Testis (tissue), 2 donors: ENCODE measurements at regions not wholly inside any gene's neighbourhood (a gene's known extent, or its start where the extent isn't known, plus 50 kb on each side); places are given as distances from the start of the nearest gene placed in this dataset.

Experiments used
- DNase-seq: peaks from one replicate; pipeline ENCODE4 v3.0.0-alpha.2; 2019
- H3K27ac ChIP-seq, 2 donors: fragments of 200-600 bp; sonication (generic); one replicate each; pipeline ENCODE4 v1.5.1; 2019
- H3K27me3 ChIP-seq: fragments of 200-600 bp; sonication (generic); one replicate; pipeline ENCODE4 v1.5.1; 2019
- H3K36me3 ChIP-seq: fragments of 200-600 bp; sonication (generic); one replicate; pipeline ENCODE4 v1.5.1; 2017; ENCODE audit warnings: low read depth; ENCODE audit errors: missing control alignments
- H3K4me1 ChIP-seq: fragments of 200-600 bp; sonication (generic); one replicate; pipeline ENCODE4 v1.5.1; 2019
- H3K4me3 ChIP-seq, 2 donors: fragments of 200-600 bp; sonication (generic); one replicate each; pipeline ENCODE4 v1.5.1; 2017 to 2019
- H3K9me3 ChIP-seq: fragments of 200-600 bp; sonication (generic); one replicate; pipeline ENCODE4 v1.5.1; 2017
- CTCF ChIP-seq, 3 experiments: fragments of 450-650 bp in 2 of 3; fragments of 200-600 bp in 1 of 3; sonication (generic) in 1 of 3; IDR thresholded peaks; one replicate each; pipeline ENCODE4 v1.5.1; 2016 to 2019; ENCODE audit warnings: antibody characterized with exemption in 3 of 3, mild to moderate bottlenecking in 2 of 3, moderate library complexity in 1 of 3
- POLR2A ChIP-seq: fragments of 450-650 bp; IDR thresholded peaks from one replicate; pipeline ENCODE4 v1.6.1; 2017; ENCODE audit warnings: antibody characterized with exemption, mild to moderate bottlenecking, moderate library complexity
- WGBS, 2 donors: methylation state at CpG; one replicate each; pipeline ENCODE4 v1.1.5; 2018; 5-methylcytosine and 5-hydroxymethylcytosine counted together
- intact Hi-C: fragments of 100-400 bp; cut with DNase I; formaldehyde crosslinking; loops from one replicate; pipeline ENCODE4 v1.15.1; 2023; ENCODE audit warnings: low total_unique reads

- H3K4me3 ChIP-seq = no peak overlapping the region
- no peak overlapping the region for H3K27ac ChIP-seq
- no peaks in the 10 kb centered on the region for H3K9me3 ChIP-seq
- no peaks in the 10 kb centered on the region for H3K4me1 ChIP-seq
- intact Hi-C loops = no loop called here
- TF ChIP-seq CTCF (IDR thresholded peaks at IDR 0.05) = no peak
- TF ChIP-seq POLR2A = no peak
- no peak for DNase-seq
- WGBS, 2 donors = 91 to 100% methylated on average over 3 of the region's 3 CpGs
- no peaks in the 10 kb centered on the region for H3K36me3 ChIP-seq
- no peaks in the 10 kb centered on the region for H3K27me3 ChIP-seq
Observed at GRCh38 chr17:428414-428813, 75.8 kb upstream of the RPH3AL start.

GRCh38 chr17:427891-428290 lies 75.3 kb upstream of the RPH3AL start:
- no peak for DNase-seq
- intact Hi-C loops = no loop called here
- H3K27me3 ChIP-seq = no peaks in the 10 kb centered on the region
- H3K36me3 ChIP-seq = no peaks in the 10 kb centered on the region
- no peak overlapping the region for H3K27ac ChIP-seq
- H3K4me3 ChIP-seq = no peak overlapping the region
- WGBS, 2 donors = 90 to 100% methylated on average over 3 of the region's 3 CpGs
- TF ChIP-seq CTCF (IDR thresholded peaks at IDR 0.05) = no peak
- TF ChIP-seq POLR2A = no peak
- H3K9me3 ChIP-seq = no peaks in the 10 kb centered on the region
- no peaks in the 10 kb centered on the region for H3K4me1 ChIP-seq

GRCh38 chr17:427327-427726 lies 74.7 kb upstream of the RPH3AL start:
- Histone ChIP-seq H3K36me3 (no peaks in the 10 kb centered on the region), H3K27ac (no peak overlapping the region), H3K4me3 (no peak overlapping the region), H3K9me3 (no peaks in the 10 kb centered on the region), H3K4me1 (no peaks in the 10 kb centered on the region), H3K27me3 (no peaks in the 10 kb centered on the region)
- intact Hi-C loops = no loop called here
- DNase-seq = no peak
- WGBS, 2 donors = 55 to 65% methylated on average over 6 of the region's 6 CpGs
- TF ChIP-seq CTCF (IDR thresholded peaks at IDR 0.05) = no peak
- TF ChIP-seq POLR2A = no peak

GRCh38 chr17:422196-422930 lies 69.8 kb upstream of the RPH3AL start:
- WGBS, 2 donors = 79 to 83% methylated on average over 16 of the region's 16 CpGs
- intact Hi-C loops = no loop called here

More at GRCh38 chr17:422196-422930, 69.8 kb upstream of the RPH3AL start:
- no peaks in the 10 kb centered on the region for H3K4me1 ChIP-seq
- H3K36me3 ChIP-seq = no peaks in the 10 kb centered on the region
- H3K27ac ChIP-seq = no peak overlapping the region
- no peak for DNase-seq
- no peak for TF ChIP-seq CTCF (IDR thresholded peaks at IDR 0.05)
- TF ChIP-seq POLR2A = no peak
- no peaks in the 10 kb centered on the region for H3K9me3 ChIP-seq
- no peaks in the 10 kb centered on the region for H3K27me3 ChIP-seq
- no peak overlapping the region for H3K4me3 ChIP-seq
